ENCODE measurements at regions not wholly inside any gene's neighbourhood (a gene's known extent, or its start where the extent isn't known, plus 50 kb on each side); places are given as distances from the start of the nearest gene placed in this dataset.
"Not testable (repeated sequence)": the region's sequence is repeated elsewhere in the genome, so short reads cannot be mapped to it uniquely, and the experiment has no call there.

DNA sequence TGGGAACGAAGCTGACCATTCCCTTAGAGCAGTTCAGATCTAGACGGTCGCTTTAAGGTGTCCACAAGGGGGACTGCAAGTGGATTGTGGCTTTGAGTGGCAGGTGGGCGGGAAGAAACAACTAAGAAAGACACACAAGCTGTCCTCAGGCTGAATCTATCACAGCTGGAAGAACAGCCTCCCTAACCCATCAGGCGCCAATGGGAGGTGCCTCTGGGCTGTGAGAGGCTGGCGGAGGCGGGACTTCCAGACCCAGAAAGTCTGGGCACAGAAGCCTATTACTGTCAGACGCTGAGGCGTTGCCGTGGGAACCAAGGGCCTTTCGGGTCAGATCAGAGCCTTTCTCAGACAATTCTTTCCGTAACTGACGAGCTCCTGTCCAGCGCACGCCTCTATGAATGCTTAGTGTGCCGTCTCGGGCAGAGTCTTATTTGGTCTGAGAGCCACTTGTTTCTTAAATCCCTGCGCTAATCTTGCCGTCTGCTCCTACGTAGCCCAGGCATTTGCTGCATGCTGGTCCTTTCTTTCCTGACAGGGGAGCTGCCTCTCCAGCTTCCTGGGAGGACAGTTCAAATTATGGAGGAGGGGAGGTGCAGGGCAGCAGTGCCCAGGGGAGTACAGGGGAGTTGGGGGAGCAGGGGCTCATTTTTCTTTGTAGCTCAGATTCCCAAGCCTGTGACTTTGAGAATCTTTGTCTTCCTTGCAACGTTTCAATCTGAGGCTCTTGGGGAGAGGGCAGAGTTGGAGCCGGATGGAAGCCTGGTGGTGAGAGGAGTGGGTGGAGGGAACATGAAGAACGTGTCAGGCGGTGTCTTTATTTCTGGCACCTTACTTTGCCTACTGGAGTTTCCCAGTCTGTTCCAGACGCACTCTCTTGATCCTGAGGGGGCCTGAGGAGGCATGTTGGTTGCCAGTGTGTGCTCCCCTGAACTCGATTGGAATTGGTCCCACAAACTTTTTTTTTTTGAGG, 618.7 kb downstream of the KCNJ18 start:
- peak; percentile 85 for DNase-seq

DNA sequence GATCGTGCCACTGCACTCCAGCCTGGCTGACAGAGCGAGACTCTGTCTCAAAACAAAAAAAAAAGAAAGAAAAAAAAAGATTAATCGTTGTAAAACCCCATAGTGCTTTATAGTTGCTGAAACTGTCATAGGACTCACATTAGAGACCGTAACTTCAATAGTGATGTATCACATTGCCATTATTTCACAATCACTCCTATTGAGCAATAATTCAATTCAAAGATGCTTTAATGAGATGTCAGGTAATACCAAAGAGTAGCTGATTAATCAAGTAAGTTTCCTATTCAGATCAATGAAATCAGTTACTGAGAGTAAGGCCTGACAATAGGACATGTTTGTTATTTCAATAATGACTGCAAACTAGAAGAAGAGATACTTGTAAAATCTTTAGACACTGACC, 628.7 kb downstream of the KCNJ18 start:
- DNase-seq: not testable (repeated sequence)

DNA sequence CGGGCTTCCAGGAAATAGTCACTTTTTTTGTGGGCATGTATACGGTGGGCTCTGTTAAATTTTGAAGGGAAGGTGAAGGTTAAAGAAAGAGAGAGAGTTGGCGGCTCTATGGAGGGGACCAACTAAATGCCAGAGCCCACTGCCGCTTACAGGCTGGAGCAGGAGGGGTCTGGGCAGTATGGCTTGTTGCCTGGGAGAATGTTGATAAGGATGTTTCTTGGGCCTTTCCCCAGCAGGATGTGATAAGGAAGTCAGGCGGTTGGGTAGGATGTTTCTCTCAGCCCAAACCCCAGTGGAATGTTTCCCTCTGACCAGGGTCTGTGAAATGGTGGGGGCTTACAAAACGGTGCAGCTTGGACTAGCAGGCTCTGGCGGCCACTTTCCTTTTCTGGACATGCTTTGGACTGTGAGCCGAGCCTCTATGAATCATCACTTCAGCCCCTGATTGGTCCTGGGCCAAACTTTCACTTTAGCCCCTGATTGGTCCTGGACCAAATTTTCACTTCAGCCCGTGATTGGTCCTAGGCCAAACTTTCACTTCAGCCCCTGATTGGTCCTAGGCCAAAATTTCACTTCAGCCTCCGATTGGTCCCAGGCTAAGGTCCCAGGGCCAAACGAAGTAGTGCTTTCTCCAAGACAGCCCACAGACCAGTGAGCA, 630.7 kb downstream of the KCNJ18 start:
- not testable (repeated sequence) for DNase-seq

DNA sequence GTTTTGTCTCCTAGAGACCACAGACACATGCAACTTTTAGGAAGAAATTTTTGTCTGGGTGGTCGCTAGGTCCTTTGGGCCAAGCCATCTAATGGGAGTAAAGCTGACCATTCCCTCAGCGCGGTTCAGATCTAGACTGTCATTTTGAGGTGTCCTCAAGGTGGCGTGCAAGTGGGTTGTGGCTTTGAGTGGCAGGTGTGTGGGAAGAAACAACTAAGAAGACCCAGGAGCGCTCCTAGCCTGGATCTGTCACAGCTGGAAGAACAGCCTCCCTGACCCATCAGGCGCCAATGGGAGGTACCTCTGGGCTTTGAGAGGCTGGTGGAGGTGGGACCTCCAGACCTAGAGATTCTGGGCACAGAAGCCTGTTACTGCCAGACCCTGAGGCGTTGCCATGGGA, 645.1 kb downstream of the KCNJ18 start:
- peak; percentile 18 for DNase-seq

DNA sequence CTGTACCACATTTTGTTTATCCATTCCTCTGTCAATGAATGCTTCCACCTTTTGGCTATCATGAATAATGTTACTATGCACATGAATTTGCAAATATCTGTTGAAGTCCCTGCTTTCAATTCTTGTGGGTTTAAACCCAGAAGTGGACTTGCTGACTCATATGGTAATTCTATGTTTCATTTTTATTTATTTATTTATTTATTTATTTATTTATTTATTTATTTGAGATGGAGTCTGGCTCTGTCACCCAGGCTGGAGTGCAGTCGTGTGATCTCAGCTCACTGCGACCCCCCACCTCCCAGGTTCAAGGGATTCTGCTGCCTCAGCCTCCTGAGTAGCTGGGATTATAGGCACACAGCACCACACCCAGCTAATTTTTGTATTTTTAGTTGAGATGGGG, 664.3 kb downstream of the KCNJ18 start:
- DNase-seq: not testable (repeated sequence)

DNA sequence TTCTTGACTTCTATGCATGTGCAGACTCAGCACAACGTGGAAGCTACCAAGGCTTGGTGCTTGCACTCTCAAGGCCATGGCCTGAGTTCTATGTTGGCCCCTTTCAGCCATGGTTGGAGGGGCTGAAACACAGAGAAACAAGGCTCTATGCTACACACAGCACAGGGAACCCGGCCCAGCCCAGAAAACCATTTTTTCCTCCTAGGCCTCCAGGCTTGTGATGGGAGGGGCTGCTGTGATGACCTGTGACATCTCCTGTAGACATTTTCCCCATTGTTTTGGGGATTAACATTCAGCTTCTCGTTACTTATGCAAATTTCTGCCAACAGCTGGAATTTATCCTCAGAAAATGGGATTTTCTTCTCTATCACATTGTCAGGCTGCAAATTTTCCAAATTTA, 678.7 kb downstream of the KCNJ18 start:
- not testable (repeated sequence) for DNase-seq

DNA sequence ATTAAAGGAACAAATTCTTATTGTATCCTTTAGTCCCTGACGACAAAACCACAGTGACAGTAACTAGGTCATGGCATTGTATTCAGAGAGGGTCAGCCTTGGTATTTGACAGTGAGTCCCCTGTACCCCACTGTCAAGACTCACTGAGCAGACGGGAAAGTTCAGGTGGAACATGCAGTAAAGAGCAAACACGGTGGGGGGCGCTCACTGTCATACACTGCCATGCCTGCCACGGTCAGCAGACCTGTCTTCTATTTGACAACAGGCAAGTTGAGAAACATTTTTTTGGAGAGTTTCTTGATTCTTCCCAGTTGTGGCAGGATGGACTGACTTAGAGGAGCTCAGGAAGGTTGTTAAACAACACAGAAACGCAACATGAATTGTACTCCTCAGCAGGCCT, 681.6 kb downstream of the KCNJ18 start:
- no peak for DNase-seq

DNA sequence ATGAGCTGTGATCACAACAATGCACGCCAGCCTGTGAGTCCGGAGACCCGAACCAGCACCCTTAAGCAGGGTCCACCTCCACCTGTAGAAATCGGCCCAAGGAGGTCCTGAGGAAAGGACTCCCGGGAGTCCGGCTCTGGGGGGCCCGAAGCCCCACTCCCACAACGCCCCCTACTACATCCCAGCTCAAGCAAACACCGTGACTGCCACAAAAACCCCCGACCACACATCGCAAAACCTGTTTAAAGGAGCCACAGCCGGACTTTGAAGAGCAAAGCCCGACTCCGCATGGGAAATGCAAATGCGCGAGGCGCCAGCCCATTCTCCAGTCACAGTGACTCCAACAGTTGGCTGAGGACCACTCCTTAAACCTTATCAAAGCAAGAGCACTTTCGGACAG, 682.4 kb downstream of the KCNJ18 start:
- no peak for DNase-seq

DNA sequence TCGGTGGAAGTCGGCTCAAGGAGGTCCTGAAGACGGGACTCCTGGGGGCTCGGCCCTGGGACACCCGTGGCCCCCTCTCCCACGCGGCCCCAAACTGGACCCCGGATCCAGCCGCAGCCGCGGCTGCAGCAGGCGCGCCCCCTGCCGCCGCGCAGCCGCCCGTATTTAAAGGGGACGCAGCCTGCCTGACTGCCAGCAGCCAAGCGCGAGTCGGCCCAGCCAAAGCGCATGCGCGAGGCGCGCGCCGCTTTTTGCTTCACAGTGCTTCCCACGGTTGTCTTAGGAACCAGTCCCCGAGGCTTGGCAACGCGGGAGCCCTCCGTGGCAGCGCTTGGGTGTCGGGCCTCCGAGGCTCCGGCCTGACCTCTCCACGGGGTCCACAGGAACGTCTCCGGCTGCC, 684.4 kb downstream of the KCNJ18 start:
- DNase-seq: not testable (repeated sequence)

DNA sequence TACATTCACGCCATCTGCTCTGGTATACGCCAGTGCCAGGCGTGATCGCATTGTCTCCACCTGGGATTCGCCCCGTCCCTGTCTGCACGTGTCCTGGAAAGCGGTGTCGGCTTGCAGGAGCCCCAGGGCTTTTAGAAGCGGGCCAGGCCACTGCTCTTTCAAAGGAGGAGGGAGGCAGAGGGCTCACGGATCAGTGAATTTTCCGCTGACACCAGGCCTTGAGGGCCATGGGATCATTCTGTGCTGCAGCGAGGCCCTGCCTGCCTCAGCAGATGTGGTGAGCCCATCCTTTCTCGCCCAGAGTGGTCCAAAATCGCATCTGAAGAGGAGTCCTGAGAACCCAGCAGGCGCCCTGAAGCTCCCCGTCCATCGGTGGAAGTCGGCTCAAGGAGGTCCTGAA, 686.4 kb downstream of the KCNJ18 start:
- DNase-seq: not testable (repeated sequence)

DNA sequence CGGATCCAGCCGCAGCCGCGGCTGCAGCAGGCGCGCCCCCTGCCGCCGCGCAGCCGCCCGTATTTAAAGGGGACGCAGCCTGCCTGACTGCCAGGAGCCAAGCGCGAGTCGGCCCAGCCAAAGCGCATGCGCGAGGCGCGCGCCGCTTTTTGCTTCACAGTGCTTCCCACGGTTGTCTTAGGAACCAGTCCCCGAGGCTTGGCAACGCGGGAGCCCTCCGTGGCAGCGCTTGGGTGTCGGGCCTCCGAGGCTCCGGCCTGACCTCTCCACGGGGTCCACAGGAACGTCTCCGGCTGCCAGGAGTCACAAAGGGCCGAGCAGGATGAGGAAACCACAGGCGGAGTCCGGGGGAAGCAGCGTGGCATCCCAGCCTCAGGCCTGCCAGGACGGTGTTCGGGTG, 689.3 kb downstream of the KCNJ18 start:
- not testable (repeated sequence) for DNase-seq

DNA sequence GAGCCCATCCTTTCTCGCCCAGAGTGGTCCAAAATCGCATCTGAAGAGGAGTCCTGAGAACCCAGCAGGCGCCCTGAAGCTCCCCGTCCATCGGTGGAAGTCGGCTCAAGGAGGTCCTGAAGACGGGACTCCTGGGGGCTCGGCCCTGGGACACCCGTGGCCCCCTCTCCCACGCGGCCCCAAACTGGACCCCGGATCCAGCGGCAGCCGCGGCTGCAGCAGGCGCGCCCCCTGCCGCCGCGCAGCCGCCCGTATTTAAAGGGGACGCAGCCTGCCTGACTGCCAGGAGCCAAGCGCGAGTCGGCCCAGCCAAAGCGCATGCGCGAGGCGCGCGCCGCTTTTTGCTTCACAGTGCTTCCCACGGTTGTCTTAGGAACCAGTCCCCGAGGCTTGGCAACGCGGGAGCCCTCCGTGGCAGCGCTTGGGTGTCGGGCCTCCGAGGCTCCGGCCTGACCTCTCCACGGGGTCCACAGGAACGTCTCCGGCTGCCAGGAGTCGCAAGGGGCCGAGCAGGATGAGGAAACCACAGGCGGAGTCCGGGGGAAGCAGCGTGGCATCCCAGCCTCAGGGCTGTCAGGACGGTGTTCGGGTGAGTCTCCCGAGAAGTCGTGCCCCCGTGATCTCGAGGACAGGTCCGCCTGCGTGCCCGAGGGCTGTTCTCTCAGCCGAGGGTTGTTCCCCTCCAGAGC, 691.6 kb downstream of the KCNJ18 start:
- not testable (repeated sequence) for DNase-seq

DNA sequence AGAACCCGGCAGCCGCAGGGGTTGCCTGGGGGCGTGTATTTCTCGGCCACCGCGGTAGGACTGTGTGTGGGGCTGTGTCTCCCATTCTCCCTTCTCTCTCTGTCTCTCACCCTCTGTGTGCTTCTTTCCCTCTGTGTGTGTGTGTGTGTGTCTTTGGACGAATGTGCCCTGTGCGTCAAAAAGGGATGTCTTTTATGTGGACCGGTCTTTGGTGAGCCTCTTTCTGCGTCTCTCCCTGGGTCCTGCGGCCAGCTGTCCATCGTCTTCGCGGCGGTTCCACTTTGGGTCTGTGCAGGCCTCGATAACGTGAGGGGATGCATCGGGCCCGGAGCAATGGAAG, 692.1 kb downstream of the KCNJ18 start:
- DNase-seq: not testable (repeated sequence)

DNA sequence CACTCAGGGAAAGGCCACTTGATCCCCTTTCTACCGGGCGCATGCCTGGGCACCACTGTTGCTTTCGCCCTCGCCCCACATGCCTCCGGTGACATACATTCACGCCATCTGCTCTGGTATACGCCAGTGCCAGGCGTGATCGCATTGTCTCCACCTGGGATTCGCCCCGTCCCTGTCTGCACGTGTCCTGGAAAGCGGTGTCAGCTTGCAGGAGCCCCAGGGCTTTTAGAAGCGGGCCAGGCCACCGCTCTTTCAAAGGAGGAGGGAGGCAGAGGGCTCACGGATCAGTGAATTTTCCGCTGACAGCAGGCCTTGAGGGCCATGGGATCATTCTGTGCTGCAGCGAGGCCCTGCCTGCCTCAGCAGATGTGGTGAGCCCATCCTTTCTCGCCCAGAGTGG, 706.1 kb downstream of the KCNJ18 start:
- not testable (repeated sequence) for DNase-seq

DNA sequence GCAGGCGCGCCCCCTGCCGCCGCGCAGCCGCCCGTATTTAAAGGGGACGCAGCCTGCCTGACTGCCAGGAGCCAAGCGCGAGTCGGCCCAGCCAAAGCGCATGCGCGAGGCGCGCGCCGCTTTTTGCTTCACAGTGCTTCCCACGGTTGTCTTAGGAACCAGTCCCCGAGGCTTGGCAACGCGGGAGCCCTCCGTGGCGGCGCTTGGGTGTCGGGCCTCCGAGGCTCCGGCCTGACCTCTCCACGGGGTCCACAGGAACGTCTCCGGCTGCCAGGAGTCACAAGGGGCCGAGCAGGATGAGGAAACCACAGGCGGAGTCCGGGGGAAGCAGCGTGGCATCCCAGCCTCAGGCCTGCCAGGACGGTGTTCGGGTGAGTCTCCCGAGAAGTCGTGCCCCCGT, 706.7 kb downstream of the KCNJ18 start:
- DNase-seq: not testable (repeated sequence)

DNA sequence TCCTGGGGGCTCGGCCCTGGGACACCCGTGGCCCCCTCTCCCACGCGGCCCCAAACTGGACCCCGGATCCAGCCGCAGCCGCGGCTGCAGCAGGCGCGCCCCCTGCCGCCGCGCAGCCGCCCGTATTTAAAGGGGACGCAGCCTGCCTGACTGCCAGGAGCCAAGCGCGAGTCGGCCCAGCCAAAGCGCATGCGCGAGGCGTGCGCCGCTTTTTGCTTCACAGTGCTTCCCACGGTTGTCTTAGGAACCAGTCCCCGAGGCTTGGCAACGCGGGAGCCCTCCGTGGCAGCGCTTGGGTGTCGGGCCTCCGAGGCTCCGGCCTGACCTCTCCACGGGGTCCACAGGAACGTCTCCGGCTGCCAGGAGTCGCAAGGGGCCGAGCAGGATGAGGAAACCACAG, 712.8 kb downstream of the KCNJ18 start:
- DNase-seq: not testable (repeated sequence)

DNA sequence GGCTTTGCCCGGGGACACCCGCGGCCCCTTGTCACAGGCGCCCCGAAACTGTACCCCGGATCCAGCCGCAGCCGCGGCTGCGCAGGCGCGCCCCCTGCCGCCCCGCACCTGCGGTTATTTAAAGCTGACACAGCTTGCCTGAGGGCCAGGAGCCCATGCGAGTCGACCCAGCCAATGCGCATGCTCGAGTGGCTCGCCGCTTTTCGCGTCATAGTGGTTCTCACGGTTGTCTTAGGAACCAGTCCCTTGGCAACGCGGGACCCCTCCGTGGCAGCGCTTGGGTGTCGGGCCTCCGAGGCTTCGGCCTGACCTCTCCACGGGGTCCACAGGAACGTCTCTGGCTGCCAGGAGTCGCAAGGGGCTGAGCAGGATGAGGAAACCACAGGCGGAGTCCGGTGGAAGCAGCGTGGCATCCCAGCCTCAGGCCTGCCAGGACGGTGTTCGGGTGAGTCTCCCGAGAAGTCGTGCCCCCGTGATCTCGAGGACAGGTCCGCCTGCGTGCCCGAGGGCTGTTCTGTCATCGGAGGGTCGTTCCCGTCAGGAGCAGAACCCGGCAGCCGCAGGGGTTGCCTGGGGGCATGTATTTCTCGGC, 716.9 kb downstream of the KCNJ18 start:
- no peak for DNase-seq

DNA sequence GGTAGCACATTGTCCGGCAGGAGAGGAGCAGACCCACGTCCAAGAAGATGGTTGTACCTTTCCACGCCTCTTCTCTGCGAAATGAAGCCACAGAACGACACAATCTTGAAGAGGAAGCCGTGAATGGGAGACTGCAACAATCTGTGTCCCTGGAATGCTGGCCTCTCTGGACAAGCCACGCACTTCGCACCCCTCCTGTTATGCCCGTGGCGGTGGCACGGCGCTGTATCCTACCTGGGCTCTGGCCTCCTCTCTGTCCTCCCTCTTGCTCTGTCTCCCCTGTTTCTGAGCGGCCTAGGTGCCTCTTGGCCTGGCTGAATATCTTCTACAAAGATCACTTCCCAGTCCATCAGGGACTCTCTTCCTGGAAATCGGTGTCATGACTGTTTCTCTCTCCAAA, 717.8 kb downstream of the KCNJ18 start:
- DNase-seq: no peak

DNA sequence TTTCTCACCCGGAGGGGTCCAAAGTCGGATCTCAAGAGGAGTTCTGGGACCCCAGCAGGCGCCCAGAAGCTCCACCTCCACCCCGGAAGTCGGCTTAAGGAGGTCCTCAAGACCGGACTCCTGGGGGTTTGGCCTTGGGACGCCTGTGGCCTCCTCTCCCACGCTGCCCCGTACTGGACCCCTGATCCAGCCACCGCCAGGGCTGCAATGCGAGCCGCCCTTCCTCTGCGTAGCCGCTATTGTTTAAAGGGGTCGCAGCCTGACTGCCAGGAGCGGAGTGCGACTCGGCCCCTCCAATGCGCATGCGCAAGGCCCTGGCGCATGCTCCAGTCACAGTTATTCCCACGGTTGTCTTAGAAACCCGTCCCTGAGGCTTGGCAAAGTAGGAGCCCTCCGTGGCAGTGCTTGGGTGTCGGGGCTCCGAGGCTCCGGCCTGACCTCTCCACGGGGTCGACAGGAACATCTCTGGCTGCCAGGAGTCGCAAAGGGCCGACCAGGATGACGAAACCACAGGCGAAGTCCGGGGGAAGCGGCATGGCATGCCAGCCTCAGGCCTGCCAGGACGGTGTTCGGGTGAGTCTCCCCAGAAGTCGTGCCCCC, 719.0 kb downstream of the KCNJ18 start:
- no peak for DNase-seq

DNA sequence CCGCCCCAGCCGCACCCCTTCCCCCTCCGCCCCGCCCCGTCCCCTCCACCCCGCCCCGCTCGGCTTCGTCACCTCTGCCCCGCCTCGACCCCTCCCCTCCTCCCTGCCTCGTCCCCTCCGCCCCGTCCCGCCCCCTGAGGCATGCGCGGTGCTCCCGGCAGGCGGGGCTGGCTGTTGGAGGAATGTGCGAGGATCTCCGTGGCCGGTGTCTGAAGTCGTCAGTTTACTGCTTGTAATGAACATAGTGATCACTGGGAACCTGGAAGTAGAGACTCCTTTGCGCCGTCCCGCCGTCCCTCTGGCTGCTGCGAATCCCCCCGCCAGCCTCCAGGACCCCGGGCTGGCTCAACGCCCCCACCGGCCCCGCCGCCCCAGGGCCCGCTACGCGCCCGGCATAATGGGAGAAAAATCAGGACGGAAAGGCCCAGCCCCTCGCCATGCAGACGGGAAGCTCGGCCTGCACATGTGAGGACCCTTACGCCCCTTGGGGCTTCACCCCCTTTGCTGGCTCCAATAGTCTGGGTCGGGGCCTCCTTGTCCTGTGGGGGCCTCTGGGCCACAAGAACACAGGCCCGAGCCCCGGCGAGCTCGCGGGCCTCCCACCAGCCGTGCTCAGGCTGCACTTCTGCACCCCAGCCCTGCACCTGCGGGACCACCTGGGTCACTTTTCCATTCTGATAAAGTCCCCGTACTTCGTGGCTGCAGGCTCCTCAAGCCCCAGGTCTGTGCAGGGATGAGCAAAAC, 743.1 kb downstream of the KCNJ18 start:
- peak; percentile 44 for DNase-seq

DNA sequence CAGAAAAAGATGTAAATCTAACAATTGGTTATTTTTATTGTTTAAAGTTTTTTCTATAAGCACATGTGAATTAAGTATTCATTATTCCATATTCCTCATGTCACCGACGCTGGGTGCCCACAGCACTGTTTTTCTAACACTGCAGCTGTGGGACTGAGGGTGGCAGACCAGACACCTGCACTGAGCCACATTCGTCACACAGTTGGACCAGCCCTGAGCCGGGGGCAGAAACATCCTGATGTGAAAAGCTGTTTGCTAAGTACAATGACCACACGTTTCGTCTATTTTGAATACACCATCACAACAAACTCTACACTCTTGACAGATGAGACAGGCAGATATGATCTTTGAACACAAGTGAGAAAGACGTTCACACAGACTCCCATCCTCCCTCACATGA, 749.5 kb downstream of the KCNJ18 start:
- no peak for DNase-seq

DNA sequence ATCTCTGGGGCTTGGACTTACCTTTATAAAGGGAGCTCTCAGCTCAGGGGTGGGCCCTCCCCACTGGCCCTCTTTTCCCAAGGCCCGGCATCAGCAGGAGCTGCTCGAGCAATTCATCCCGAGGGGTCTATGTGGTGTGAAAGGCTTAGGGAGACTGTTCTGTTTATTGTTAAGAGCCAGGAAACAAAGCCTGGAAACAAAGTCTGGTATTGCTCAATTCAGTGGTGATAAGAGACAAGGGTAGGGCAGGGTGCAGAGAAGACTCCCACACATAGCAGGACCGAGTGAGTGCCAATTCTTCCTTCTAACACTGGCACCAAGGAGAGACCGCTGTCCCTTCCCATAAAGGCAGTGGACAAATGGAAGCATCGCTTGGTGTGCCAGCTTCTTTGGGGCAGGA, 750.7 kb downstream of the KCNJ18 start:
- no peak for DNase-seq

Measured in NCI-H82 (cell line).